Activated T-helper 1 cell treated with Interleukin-2 at 50 U/mL for 16 hours (primary cell): ENCODE measurements at regions not wholly inside any gene's neighbourhood (a gene's known extent, or its start where the extent isn't known, plus 50 kb on each side); places are given as distances from the start of the nearest gene placed in this dataset.
"Not testable (repeated sequence)": the region's sequence is repeated elsewhere in the genome, so short reads cannot be mapped to it uniquely, and the experiment has no call there.

Source experiments
- DNase-seq: peaks from one replicate; pipeline ENCODE4 v3.0.0-alpha.2; 2020; ENCODE audit warnings: low read depth

DNA sequence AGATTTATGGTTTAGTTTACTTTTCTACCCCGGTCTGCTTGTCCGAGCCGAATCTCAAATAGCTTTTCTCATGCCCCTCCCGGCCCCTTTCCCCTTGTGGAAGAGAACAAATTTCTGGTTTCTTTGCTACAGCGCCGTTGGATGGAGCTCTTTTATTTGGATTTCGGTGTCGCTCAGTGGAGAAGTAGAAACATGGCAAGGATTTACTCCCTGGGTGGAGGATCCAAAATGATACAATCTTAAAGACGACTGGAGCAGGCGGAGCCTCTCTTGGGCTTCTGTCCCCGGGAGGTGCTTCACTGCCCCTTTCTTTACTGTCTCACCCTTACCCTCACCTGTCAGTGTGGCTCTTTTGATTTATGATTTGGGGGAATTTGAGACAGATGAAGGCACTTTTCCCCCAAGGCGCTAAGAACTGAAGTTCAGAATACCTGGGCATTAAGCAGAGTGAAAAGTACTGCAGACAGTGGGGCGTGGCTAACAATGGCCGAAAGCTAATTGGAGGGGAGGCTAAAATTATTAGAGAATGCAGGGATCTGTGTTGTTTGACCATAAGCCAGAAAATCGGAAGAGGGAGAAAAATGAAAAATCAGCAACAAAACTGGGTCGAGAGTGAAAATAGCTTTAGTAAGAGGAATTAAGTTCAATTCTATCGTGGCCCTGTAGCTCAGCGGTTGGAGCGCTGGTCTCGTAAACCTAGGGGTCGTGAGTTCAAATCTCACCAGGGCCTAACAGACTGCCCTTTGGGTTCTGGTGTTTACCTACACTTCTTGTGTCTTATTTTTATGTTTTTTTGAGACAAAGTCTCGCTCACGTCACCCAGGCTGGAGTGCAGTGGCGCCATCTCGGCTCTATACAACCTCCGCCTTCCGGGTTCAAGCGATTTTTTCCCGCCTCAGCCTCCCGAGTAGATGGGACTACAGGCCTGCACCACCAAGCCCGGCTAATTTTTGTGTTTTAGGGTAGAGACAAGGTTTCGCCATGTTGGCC, 145.1 kb upstream of the ZNF184 start:
- no peak for DNase-seq

DNA sequence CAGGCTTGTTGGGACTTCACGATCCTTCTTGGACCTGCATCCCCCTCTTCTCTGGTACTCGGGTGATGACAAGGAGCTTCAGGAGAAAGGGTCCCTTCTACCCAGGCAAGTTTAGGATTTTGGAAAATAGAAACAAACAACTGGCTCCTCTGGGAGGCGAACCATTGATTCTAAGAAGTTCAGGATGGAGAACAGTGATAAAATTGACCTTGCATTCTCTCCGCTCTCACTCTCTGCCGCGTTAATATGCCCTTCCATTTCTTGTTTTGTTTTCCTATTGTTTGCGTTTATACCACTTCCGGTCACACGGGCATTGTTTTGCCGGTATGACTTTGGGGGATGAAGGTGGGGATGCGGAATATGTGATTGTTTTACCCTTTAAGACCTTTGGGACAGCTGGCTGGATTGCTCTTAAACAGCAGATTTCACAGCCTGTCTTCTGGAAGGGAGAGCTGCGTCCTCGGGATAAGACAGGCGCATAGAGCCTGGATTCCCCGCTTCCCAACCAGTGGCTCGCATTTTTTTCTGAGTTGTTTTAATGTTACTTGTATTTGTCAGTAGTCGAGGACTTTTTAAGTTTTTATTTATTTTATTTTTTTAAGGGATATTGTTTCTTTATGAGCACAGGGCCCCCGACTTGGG, 144.3 kb upstream of the ZNF184 start:
- no peak for DNase-seq

DNA sequence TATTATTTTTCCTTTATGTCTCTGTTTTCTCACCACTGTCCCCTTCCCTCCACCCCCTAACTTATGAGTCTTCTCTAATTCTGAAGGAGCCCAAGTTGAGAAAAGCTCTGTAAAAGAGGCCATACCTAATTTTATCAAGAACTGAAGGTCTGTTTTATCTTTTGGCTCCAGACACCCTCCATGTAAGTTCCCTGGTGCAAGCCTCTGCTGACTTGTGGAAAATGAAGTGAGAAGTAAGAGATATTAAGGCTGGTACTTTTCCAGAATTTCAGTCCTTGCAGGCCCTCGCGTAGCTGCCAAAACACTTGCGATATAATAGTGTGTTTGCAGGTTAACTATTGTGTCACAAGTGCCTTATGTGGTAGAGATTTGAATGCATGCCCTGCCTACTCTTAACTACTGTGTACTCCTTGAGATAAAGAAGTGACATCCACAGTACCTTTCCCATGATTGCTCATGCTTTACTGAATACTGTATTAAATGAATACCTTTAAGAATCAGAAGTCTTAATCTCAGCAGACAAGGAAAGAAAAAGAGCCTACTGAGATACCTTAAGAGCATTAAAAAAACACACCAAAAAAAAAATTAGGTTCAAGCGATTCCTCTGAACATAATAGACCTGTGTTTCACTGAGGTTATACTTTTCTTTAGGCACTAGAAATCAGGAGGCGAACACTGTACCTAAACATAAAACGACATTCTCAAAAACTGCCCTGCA, 143.6 kb upstream of the ZNF184 start:
- DNase-seq = no peak

DNA sequence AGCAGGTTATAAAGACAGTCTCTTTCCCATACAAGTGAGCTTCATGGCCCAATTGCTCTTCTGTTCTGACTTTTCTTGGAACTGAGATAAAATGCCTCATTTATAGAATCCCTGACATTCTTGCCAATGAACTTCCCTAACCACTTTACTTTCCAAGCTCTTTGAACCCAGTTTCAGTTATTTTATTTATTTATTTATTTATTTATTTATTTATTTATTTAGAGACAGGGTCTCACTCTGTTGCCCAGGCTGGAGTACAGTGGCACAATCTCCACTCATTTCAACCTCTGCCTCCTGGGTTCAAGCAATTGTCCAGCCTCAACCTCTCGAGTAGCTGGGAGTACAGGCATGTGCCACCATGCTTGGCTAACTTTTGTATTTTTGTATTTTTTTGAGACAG, 138.5 kb upstream of the ZNF184 start:
- DNase-seq = no peak

DNA sequence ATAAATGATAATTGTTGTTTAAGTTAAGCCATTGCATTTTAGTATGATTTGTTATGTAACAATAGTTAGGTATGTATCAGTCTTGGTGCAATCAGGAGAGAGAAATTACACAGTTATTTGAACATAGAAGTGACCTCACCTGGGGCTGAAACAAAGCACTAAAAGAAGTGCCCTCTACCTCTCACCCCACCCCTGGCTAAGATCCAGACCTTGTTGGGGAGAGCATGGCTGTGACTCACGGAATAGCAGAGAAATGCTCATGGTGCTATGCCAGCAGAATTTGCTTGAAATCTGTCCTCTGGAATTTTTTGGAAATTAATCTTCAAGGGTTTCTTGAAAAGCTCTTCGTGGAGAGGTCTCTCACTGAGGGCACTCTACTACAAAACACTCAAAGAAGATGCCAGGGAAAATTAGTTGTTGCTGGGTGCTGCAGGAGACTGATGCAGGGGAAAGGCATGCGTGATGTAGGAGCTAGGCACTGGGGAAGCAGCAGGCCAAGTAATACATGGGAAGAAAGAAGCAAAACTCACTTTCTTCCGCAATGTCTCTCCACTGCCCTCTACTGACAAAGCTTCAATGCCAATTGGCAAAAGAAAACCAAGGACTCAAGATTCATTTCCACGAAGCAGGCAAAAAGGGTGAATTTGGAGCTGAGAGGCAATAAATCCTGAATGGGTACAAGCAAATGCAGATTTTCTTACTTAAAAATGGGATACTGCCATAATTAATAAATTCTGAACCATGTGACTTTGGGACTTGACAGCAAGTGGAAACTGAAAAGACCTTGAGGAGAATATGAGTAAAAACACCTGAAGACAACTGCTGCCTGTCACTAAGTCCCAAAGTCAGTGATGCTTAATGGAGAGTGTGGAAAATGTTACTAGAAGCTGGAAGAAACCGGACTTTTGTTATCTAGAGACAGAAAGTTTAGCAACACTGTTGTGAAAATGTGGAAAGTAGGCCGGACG, 136.3 kb upstream of the ZNF184 start:
- no peak for DNase-seq

DNA sequence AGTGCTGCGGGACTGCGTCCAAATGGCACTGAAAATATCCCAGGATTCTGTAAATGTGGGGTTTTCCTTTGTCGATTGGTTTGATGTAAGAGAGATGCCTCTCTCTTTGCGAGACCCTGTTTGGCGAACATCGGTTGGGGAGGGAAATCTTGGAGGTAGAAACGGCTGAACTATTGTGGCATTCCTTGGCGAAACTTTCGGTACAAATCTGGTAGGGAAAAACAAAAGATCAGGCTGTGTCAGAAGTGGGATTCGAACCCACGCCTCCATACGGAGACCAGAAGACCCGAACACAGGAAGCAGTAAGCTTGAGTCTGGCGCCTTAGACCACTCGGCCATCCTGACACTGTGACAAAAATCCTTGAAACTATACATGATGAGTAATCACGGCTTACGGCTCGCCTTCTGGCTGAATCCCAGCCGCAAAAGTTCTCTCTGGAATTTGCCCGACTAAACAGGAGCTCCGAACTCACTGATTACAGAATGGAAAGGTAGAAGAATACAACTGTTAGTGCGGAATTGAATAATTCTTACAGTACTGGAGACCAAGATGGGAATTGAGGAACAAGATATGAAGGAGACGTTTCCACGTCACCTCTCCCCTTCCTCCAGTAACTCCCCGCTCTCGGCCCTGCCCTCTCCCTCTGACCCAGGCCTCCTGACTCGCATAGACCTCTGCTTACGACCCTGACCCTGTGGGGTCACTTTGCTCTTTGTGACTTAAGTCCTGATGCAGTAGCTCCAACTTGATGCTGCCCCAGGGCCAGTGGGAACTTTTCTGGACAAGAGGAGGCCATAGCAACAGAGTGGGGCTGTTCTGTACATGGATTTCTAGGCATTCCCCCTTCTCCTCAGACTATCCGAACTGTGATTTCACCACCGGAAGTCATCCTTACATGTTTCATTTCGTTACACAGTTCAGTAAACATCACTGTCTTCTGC, 132.8 kb upstream of the ZNF184 start:
- DNase-seq = no peak

DNA sequence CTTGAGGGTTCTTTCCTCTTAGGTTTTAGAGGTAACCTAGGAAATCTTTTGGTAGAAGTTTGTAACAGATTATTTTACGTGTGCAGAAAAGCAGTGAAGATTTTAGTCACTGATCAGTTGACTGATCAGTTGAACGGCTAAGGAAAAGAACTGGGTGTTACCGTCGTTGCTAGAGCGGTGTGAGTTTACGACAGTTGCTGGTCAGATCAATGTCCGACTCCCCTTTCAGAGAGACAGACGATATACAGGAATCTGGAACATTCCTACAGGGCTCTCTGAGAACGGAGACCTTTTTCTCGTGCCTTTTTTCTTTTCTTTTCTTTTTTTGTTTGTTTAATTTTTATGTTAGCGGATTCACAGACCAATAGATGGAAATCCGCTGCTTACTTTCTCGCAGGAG, 132.1 kb upstream of the ZNF184 start:
- DNase-seq = no peak

DNA sequence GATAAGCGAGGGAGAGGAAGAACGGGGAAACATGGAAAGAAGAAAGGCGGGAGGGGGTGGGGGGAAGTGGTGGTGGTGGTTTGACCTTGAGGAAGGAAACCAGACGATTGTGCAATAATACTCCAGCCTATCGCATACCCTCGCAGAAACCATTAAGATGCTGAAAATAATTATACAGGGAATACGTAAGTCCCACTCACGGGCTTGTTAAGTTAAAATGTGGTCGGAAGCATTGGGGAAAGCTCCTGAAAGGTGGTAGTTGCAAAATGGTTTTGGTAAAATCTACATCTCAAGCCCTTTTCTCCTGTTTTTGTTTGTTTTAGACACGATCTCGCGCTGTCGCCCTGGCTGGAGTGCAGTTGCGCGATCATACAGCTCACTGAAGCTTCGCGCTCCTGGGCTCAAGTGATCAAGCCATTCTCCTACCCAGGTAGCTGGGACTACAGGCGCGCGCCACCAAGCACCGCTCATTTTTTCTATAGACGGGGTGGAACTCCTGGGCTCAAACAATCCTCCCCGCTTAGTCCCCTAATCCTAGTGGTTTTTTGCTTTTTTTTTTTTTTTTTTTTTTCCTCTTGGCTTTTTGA, 128.9 kb upstream of the ZNF184 start:
- no peak for DNase-seq

DNA sequence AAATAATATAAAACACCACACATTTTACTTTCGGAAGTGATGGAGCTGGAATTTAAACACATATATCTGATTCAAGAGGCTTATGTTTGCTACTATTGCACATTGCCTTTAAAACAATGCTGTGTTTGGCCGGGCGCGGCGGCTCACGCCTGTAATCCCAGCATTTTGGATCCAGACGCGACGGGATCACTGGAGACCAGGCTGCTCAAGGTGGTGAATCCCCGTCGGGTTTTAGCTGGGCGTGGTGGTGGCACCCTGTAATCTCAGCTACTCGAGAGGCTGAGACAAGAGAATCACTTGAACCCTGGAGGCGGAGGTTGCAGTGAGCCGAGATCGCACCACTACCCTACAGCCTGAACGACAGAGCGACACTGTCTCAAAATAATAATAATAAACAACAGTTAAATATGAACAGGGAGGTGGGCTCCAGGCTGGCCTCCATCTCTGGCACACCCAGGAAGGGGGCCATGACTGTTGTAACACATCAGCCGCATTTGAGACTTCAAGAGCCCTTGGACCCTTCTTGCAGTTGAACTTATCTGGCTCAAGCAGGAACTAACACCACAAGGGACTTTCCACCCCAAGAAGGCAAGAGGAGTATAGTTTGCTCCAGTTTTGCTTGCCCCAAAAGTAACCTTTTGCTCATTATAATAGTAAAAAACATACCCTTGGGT, 127.1 kb upstream of the ZNF184 start:
- DNase-seq = no peak

DNA sequence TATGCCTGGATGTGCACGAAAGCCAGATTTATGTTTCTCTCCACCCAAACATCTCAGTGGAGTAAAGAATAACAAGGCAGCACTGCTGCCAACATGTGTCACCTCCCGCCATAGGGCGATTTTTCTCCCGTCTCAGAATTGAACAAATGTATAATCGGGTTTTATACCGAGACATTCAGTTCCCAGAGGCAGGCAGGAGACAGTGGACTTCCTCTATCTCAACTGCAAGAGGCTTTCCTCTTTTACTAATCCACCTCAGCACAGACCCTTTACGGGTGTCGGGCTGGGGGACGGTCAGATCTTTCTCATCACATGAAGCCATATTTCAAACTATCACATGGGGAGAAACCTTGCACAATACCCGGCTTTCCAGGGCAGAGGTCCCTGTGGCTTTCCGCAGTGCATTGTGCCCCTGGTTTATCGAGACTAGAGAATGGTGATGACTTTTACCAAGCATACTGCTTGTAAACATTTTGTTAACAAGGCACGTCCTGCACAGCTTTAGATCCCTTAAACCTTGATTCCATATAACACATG, 124.2 kb upstream of the ZNF184 start:
- not testable (repeated sequence) for DNase-seq

DNA sequence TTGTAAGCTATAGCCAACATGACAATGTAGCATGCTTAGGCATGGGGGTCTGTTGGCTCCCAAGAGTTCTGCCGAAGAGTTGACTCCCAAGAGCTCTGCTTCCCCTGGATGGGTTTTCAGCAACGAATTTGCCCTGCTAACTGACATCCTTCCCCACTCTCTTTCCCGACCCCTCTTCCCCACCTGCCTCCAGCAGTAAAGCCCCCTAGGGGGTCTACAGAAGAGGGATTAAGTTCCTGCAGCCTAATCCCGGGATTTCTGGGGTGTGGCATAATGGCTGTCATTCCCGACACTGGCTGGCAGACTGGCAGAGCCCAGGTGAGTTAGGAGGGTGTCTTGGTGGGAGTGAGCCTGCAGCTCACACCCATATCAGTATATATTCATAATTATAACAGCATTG, 121.0 kb upstream of the ZNF184 start:
- no peak for DNase-seq

DNA sequence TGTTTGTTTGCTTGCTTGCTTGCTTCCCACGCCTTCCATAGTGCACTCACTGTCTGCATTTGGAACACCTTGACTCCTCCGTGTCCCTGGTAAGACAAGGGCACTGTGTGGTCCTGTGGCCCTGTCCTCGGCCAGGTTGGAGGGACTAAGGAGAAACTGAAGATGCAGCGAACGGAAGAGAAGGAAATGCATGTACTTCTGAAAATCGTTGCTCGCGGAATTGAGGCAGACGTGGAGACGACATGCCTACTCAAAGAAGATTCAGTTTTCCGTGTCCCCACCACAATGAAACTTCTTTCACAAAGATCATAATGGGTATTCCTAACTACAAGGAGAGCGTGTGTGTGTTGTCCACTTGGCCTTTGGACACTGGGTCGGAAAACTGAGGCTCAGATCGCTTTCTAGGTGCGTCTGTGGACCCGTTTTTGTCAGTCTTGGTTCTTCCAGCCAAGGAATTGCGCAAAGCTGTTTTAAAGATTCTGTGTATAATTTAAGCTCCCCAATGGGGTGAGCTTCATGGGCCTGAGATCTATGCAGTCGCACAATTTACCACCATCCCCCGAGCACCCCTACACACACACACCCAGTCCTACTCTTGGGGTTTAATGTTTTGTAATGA, 120.4 kb upstream of the ZNF184 start:
- DNase-seq = no peak

DNA sequence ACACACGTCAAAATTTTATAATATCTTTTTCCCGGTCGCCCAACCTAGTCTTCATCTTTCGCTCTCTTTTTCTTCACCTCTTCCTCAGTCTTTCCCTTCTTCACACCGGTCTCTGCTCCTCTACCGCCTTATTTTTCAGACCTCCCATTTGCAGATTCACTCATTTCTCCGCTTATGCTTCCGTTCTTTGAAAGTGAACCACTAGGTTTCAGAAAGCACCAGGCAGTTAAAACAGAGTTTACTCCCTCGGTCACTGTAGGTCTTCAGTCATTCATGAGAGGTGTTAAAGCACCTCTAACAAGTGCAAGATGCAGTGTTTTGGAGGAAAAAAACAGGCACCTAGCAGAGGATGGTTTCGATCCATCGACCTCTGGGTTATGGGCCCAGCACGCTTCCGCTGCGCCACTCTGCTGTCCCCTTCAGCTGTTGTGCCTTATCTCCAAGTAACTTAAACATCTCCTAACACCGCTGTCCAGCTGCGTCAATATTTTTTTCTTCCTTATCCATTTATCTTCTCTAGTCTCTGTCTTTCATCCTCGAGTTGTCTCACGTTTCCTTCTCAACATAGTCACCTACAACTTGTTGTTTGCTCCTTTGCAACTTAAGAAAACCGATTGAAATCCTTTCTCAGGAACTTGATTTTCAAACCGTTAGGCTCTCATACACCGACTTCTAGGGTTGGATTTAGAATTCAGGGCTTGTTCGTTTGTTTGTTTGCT, 119.7 kb upstream of the ZNF184 start:
- DNase-seq = no peak

DNA sequence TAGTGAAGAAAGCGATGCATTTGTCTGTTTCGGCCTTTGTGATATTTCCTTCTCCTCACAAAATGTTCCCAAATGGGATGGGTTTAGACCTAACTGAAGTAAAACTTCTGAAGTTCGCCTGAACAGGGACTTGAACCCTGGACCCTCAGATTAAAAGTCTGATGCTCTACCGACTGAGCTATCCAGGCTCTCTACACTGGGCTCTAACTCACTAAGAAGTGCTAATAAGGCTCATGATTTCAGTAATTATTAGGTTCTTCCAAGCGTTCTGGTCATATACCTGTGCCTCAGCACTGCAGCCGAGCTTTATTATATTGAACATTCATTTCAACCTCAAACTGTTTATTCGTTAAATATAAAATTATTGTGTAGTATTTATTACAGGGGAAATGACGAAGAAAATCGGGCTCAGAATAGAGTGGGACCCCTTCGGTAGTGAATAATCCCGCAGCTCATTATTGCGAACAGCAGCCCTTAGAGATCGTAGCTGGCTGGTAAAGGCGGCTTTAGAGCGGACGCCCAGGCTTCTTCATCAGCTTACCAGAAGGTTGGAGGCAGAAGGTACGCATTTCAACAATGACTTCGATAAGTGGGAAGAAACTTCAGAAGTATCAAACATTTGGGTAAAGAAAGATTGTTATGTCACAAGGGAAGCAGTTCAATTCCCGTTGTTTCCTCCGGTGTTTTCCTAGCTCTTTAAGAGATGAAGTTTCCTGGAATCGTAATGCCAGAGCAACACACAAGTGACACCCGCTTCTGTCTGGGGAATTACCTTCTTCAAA, 119.0 kb upstream of the ZNF184 start:
- no peak for DNase-seq

DNA sequence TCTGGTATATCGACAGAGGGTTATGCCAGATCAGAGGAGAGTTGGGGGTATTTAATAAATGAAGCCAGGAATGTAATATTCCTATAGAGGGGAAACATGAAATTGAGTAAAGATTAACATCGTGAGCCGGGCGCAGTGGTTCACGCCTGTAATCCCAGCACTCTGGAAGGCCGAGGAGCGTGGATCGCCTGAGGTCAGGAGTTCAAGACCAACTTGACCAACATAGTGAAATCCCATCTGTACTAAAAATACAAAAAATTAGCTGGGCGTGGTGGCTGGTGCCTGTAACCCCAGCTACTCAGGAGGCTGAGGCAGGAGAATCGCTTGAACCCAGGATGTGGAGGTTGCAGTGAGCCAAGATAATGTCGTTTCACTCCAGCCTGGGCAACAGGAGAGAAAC, 112.4 kb upstream of the ZNF184 start:
- DNase-seq = not testable (repeated sequence)

DNA sequence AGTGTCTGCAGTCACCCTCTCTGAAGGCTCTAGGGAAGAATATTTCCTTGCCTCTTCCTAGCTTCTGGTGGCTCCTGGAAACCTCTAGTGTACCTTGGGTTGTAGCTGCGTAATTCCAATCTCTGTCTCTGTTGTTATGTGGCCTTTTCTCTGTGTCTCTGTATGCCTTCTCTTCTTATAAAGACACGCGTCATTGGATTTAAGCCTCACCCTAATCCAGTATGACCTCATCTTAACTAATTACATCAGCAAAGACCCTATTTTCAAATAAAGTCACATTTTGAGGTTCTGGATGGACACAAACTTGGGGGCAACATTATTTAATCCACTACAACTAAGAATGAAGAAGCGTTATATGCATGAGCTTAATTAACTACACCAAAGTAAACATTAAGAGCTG, 111.4 kb upstream of the ZNF184 start:
- no peak for DNase-seq
